ENCODE measurements at regions not wholly inside any gene's neighbourhood (a gene's known extent, or its start where the extent isn't known, plus 50 kb on each side); places are given as distances from the start of the nearest gene placed in this dataset.

- TF ChIP-seq CTCF (IDR thresholded peaks at IDR 0.05; ENCODE audit: low read depth, low read length, missing control alignments) = no peak
- no peak for DNase-seq (ENCODE audit: extremely low read depth, low read depth)
- no peak overlapping the region for H3K4me3 ChIP-seq (replicated peaks; ENCODE audit: low read depth, low read length)
These were observed 110.2 kb downstream of the OR13A1 start for GRCh38 chr10:45204954-45205775.

- no peak for TF ChIP-seq CTCF (IDR thresholded peaks at IDR 0.05; ENCODE audit: low read depth, low read length, missing control alignments)
- DNase-seq (ENCODE audit: extremely low read depth, low read depth) = no peak
- no peak overlapping the region for H3K4me3 ChIP-seq (replicated peaks; ENCODE audit: low read depth, low read length)
These were observed 105.5 kb downstream of the OR13A1 start for GRCh38 chr10:45209888-45210287.

- no peak overlapping the region for H3K4me3 ChIP-seq (replicated peaks; ENCODE audit: low read depth, low read length)
- DNase-seq (ENCODE audit: extremely low read depth, low read depth) = no peak
- TF ChIP-seq CTCF (IDR thresholded peaks at IDR 0.05; ENCODE audit: low read depth, low read length, missing control alignments) = no peak
These were observed 103.8 kb downstream of the OR13A1 start for GRCh38 chr10:45211576-45211975.

- no peak for DNase-seq (ENCODE audit: extremely low read depth, low read depth)
- TF ChIP-seq CTCF (IDR thresholded peaks at IDR 0.05; ENCODE audit: low read depth, low read length, missing control alignments) = no peak
- no peak overlapping the region for H3K4me3 ChIP-seq (replicated peaks; ENCODE audit: low read depth, low read length)
These were observed 96.0 kb downstream of the OR13A1 start for GRCh38 chr10:45219416-45219815.

GRCh38 chr10:45220931-45221330 lies 94.5 kb downstream of the OR13A1 start:
- H3K4me3 ChIP-seq (replicated peaks; ENCODE audit: low read depth, low read length) = no peak overlapping the region
- no peak for TF ChIP-seq CTCF (IDR thresholded peaks at IDR 0.05; ENCODE audit: low read depth, low read length, missing control alignments)
- no peak for DNase-seq (ENCODE audit: extremely low read depth, low read depth)

GRCh38 chr10:45224219-45224841 lies 91.1 kb downstream of the OR13A1 start:
- no peak overlapping the region for H3K4me3 ChIP-seq (replicated peaks; ENCODE audit: low read depth, low read length)
- TF ChIP-seq CTCF (IDR thresholded peaks at IDR 0.05; ENCODE audit: low read depth, low read length, missing control alignments) = no peak
- DNase-seq (ENCODE audit: extremely low read depth, low read depth) = no peak

All from HFF-Myc (cell line).